Right lobe of liver (tissue), 4 donors: ENCODE measurements at regions not wholly inside any gene's neighbourhood (a gene's known extent, or its start where the extent isn't known, plus 50 kb on each side); places are given as distances from the start of the nearest gene placed in this dataset.

Experiments
- POLR2A ChIP-seq: fragments of 450-650 bp; IDR thresholded peaks from one replicate; pipeline ENCODE4 v1.6.1; 2017; ENCODE audit warnings: antibody characterized with exemption, mild to moderate bottlenecking
- TF ChIP-seq, protein P1 (sequence below), 4 donors: fragments of 200-600 bp in 3 of 4; fragments of 450-650 bp in 1 of 4; IDR thresholded peaks; one replicate each; pipeline versions ENCODE4 v1.5.1 to v1.8.0; 2016 to 2022; ENCODE audit warnings: antibody characterized with exemption in 4 of 4, mild to moderate bottlenecking in 2 of 4
- donor health status: DM: no; HTN: no; CAD: no.
- donor health status: DM: no; HTN: no; CAD: no.
- donor health status: DM: no; HTN: yes; CAD: no.

DNA sequence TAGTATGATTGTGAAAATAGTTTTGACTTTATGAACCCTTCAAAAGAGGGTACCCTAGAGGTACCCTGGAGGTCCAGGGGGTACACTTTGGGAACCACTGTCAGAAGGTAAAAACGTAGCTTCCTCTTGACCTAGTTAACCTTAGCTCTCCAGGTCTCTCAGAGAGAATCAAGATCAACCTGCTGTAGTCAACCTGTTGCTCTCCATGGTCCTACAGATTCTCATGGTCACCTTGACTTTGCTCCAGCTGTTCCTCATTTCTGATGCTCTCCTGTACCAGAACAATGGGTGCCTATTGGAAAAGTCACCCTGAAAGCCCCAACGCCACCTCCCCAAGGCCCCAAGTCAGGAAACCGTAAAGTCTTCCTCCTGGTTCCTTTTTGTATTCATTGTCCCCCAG, 294.4 kb upstream of the CDH4 start:
- TF ChIP-seq, protein P1, sequence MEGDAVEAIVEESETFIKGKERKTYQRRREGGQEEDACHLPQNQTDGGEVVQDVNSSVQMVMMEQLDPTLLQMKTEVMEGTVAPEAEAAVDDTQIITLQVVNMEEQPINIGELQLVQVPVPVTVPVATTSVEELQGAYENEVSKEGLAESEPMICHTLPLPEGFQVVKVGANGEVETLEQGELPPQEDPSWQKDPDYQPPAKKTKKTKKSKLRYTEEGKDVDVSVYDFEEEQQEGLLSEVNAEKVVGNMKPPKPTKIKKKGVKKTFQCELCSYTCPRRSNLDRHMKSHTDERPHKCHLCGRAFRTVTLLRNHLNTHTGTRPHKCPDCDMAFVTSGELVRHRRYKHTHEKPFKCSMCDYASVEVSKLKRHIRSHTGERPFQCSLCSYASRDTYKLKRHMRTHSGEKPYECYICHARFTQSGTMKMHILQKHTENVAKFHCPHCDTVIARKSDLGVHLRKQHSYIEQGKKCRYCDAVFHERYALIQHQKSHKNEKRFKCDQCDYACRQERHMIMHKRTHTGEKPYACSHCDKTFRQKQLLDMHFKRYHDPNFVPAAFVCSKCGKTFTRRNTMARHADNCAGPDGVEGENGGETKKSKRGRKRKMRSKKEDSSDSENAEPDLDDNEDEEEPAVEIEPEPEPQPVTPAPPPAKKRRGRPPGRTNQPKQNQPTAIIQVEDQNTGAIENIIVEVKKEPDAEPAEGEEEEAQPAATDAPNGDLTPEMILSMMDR (IDR thresholded peaks at IDR 0.05), result no peak
- no peak for TF ChIP-seq POLR2A
